Gastroesophageal sphincter (tissue), 3 donors: ENCODE measurements at regions not wholly inside any gene's neighbourhood (a gene's known extent, or its start where the extent isn't known, plus 50 kb on each side); places are given as distances from the start of the nearest gene placed in this dataset.
"Not testable (repeated sequence)": the region's sequence is repeated elsewhere in the genome, so short reads cannot be mapped to it uniquely, and the experiment has no call there.

Experiments used
- EP300 ChIP-seq: sonication (generic); formaldehyde crosslinking; IDR thresholded peaks from one replicate; pipeline ENCODE4 v1.6.1; 2017; ENCODE audit warnings: antibody characterized with exemption, mild to moderate bottlenecking
- POLR2AphosphoS5 ChIP-seq: sonication (generic); formaldehyde crosslinking; IDR thresholded peaks from one replicate; pipeline ENCODE4 v1.6.1; 2017; ENCODE audit warnings: antibody characterized with exemption
- TF ChIP-seq, protein P1 (sequence below), 4 experiments: fragments of 200-600 bp in 2 of 4; fragments of 450-650 bp in 2 of 4; sonication (generic) in 1 of 4; IDR thresholded peaks; one replicate each; pipeline ENCODE4 v1.5.1; 2017 to 2019; ENCODE audit warnings: antibody characterized with exemption in 4 of 4, mild to moderate bottlenecking in 2 of 4, moderate library complexity in 2 of 4

DNA sequence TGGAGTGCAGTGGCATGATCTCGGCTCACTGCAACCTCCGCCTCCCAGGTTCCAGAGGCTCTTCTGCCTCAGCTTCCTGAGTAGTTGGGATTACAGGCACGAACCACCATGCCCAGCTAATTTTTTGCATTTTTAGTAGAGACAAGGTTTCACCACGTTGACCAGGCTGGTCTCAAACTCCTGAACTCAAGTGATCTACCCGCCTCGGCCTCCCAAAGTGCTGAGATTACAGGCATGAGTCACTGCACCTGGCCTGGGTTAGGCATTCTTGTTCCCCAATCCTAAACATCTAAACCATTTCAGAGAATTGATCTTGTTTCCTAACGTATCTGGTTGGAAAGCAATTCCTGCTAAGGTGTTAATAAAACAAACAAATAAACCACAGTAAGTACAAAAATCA is 264.8 kb downstream of the EFCAB11 start:
- not testable (repeated sequence) for TF ChIP-seq POLR2AphosphoS5, EP300
- TF ChIP-seq, protein P1, sequence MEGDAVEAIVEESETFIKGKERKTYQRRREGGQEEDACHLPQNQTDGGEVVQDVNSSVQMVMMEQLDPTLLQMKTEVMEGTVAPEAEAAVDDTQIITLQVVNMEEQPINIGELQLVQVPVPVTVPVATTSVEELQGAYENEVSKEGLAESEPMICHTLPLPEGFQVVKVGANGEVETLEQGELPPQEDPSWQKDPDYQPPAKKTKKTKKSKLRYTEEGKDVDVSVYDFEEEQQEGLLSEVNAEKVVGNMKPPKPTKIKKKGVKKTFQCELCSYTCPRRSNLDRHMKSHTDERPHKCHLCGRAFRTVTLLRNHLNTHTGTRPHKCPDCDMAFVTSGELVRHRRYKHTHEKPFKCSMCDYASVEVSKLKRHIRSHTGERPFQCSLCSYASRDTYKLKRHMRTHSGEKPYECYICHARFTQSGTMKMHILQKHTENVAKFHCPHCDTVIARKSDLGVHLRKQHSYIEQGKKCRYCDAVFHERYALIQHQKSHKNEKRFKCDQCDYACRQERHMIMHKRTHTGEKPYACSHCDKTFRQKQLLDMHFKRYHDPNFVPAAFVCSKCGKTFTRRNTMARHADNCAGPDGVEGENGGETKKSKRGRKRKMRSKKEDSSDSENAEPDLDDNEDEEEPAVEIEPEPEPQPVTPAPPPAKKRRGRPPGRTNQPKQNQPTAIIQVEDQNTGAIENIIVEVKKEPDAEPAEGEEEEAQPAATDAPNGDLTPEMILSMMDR (IDR thresholded peaks at IDR 0.05) = not testable (repeated sequence)
